Stimulated activated CD8-positive, alpha-beta memory T cell treated with anti-CD3 and anti-CD28 coated beads, Interleukin-2, amount 100 ng/mL, for 48 hours (primary cell): ENCODE measurements at regions not wholly inside any gene's neighbourhood (a gene's known extent, or its start where the extent isn't known, plus 50 kb on each side); places are given as distances from the start of the nearest gene placed in this dataset.

Experiments used
- DNase-seq, 2 donors: peaks; one replicate each; pipeline ENCODE4 v3.0.0-alpha.2; 2020; ENCODE audit warnings: low read depth in 2 of 2

DNA sequence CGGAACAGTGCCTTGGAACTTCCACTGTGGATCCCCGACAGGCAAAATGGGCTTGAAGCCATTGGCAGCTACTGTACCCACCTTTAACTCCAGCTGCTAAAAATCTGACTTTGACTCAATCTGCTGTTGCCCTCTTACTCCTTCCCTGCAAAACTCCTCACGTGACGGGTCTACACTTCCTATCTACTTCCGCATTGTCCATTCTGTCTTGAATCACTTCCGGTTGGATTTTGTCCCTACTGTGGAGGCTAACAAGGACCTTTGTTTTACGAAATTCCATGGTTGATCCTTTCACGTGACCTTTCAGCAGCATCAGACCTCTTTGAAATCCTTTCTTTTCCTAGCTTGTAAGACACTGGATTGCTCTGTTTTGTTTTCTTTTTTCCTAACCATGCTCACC, 268.4 kb downstream of the PRDM2 start:
- no peak for DNase-seq

DNA sequence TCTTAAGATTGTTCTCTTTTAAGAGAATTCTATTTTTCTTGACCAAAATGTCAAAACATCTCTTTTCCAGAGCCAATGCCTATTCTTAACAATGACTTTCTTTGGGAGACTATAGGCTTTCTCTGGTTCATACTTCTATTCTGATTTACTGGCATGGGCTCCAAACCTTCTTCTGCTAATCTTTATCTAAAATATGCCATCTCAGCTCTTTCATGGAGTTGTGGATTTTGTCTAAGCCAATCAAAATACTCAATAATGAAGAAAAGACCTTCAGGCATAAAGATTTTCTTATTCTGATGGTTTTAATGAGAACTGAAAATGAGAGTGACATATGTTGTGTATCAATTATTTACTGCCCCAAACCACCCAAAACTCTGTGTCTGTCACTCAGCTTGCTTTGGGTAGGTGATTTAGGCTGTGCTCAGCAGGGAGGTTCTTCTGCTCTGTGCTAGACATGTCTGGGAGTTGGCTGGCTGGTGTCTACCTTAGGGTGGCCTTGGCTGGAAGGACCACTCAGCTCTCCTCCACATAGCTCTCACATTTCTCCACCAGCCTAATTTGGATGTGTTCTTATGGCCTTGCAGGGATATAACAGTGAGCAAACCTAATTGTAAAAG, 270.8 kb downstream of the PRDM2 start:
- no peak for DNase-seq

DNA sequence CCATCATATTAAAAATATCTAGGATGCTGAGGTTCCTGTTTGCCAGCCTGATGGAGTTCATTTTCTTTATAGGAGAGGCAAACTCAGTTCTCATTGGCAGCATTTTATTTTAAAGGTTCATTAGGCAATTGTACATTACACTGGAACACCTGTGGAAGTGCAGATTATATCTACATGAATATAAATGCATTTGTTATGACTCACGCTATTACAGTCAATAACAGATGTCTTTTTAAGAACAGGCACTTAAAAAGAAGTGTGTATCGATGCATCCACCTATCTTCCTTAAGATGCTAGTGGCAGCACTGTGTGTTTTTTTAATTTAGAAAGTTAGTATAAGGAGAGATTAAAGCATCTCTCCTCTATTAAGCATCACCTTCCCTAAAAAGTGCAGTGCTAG, 276.5 kb downstream of the PRDM2 start:
- no peak for DNase-seq

DNA sequence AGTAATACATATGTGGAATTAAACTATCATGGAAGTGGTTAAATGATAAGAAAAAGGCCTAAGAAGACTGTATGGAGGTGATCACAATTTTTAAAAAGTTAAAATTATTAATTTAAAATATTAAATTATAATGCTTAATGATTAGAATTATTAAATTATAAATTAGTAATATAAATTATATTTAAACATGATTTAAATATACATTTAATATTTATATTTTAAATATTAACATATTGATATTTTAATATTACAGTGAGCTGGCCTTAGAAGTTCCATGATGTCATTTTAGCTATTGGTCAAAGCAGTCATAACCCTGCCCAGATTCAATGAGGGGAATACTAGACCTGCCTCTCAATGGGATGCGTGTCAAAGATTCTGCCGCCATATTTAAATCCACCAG, 281.2 kb downstream of the PRDM2 start:
- no peak for DNase-seq

DNA sequence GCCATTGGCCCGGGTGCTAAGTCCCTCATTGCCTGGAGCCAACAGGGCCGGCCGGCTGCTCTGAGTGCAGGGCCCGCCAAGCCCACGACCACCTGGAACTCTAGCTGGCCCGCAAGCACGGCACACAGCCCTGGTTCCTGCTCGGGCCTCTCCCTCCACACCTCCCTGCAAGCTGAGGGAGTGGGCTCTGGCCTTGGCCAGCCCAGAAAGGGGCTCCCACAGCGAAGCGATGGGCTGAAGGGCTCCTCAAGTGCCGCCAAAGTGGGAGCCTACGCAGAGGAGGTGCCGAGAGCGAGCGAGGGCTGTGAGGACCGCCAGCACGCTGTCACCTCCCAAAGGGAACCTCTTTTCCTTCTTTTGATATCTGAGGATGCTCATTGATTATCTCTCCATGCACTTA, 283.4 kb downstream of the PRDM2 start:
- DNase-seq, result no peak

DNA sequence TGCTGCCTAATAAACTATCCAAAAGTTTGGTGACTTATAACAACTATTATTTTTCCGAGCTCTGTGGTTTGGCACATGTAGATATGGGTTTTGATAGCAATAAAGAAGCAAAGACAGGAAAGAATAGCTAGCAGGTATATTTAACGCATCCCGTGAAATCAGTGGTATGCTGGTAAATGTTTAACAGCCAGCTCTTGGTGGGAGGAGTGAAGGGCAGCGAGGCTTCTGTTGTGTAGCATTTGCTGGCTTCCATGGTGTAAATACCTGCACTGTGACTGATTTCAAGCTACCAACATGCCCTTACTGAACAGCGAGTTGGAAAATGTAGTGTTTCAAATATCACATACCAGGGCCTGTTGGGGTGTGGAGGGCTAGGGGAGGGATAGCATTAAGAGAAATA, 291.0 kb downstream of the PRDM2 start:
- DNase-seq, result no peak

DNA sequence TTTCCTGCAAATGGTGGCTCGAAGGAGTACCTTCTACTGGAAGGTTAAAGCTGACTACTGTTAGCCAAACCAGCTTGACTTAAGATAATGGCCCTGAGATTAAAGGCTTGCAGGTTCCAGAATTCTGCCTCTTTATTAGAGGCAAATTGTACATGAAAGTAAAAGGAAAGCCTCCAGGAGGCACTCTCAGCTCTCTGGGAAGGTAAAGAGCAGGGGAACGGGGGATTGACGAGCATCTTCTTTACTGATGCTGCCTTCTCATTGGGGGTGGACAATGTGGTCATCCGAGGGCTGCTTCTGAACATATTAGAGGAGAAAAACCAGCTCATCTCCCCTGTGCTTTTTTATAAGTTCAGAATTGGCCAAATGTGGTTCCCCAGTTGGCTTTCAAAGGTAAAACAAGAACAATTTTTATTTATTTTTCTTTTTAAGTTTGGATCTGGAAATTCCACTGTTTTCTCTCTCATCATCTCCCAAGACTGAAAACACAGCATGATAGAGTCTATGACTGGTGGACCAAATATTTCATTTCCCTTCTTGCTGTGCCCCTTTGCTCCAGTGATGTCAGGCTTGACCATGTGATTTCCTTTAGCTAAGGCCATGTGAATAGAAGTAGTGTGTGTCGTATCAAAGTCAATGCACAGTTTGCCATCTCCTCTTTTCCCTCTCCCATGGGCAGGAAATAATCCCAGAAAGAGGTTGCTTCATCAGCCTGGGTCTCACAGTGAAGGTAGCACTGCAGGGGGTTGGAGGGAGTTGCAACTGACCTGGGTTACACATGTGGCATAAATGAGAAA, 292.7 kb downstream of the PRDM2 start:
- no peak for DNase-seq

DNA sequence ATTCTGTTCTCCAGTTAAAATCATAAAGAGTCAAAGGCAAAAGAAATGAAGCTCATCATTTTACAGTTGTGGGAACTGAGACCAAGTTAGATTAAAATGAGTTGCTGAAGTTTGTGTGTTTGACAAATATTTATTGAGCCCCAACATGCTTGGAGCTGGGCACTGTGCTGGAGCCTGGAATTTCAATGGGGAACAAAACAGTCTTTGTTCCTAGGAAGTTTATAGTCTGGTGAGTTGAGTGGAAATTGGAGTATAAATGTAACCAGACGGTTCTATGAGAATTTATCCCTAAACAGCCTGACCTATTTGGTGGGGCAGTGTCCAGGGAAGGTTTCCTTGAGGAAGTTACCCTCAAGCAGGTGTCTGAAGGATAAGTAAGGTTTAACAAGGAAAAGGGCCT, 294.4 kb downstream of the PRDM2 start:
- no peak for DNase-seq

DNA sequence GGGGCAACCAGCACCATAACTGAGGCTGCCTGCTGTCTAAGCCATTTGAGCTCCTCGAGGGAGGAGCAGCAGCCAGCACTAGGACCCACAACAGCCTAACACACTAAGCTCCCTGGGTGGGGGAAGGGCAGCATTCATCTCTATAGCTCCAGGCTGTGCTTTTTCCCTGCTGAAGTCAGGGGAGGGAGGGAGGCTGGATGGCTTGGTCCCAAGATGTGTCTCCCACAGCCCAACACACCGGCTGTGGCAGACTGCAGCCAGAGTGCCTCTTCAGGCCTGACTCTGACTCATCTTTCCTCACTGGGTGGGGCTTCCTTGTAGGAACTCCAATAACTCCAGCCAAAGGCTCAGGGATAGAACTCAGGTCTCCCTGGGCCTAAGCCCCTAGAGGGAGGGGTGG, 296.3 kb downstream of the PRDM2 start:
- no peak for DNase-seq

DNA sequence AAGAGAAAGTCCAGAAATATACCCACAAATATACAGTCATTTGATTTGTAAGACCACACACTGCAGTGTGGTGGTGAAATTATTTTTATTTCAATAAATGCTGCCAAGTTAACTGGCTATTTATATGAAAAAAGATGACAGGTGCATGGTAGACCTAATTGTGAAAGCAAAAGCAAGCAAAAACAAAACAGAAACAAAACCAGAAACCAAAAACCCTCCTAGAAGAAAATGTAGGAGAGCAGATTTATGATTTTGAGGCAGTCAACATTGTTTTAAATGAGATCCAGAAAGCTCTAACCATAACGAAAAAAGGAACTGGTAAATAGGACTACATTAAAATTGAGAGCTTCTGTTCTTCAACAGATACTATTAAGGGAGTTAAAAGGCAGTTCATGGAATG, 303.6 kb downstream of the PRDM2 start:
- no peak for DNase-seq

DNA sequence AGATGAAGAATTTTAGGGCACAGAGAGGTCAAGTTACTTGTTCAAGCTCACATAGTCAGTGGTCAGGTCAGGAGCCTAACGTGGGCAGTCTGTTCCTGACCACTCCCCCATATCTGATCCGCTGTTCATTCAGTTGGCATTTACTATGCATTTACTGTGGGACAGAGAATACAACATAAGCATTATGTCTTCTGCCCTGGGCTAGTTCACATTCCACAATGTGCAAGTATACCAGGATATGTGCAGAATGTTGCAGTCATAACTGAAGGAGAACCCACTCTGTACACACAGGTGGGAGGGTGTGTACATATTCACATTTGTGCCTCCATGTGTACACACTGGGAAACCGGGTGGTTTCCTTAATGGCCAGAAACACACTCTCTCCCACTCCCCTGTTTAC, 309.6 kb downstream of the PRDM2 start:
- no peak for DNase-seq

DNA sequence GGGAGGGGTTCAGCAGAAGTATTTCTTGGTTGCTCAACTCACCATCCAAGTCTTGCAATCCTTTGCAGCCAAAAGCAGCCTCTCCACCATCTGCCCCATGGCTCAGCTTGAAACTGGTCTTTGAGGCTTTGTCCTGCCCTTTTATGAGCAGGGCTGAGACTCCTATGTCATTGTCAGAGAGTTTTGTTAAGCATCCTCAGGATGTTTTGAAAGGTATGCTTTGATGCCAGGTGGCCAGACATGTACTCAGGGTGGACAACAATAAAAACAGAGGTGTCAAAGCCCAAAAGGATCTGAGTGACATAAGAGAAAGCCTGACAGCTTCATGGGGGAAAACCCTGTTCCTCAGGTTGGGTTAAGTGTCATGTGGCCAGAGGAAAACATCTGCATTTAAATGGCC, 310.5 kb downstream of the PRDM2 start:
- no peak for DNase-seq

DNA sequence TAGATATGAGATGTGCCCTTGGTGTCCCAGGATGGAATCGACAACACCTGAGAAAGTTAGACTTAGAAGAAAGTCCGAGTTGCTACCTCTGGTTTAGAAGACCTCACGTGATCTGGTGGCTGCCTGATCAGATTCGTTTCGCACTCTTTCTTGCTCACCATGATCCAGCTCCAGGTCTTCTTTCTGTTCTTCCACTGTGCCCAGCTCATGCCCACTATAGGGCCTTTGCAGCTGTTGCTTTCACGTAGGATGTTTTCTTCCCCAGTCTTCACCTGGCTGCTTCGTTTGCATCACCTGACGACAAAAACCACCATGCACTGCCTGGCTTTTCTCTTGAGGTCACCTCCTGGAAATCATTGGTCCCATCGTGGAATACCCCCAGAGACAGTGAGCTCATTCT, 311.1 kb downstream of the PRDM2 start:
- no peak for DNase-seq

DNA sequence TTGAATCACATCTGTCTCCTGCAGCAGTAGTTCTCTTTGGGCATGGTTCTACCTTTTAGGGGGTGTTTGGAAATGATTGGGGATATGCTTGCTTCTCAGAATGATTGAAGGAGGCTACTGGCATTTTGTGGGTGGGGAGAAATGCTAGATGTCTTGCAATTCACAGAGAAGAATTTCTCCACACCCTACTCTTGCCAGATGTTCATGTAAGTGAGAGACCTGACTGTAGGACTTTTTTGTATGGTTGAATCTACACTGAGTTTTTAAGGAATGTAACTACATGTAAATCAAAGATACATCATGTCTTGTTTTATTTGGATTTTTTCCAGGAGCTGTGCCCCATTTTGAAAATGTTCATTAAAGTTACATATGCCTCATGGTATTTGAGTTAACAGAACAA, 311.9 kb downstream of the PRDM2 start:
- DNase-seq, result no peak

DNA sequence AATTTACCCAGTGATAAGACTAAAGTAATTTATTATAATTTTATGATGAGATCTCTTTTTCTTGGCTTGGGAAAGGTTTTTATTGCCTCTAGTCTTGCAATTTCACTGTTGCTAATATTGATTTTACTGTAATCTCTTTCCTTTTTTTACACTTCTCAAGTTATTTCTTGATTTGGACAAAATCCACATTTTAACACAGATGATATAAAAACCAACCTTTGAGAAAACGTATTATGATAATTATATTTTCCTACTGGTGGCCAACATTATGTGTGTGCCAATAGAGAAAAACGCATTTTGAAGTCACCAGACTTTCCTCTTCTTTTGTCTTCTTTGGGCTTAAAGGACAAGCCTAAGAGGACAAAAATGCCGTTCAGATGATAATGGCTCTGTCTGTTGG, 314.9 kb downstream of the PRDM2 start:
- DNase-seq, result no peak

DNA sequence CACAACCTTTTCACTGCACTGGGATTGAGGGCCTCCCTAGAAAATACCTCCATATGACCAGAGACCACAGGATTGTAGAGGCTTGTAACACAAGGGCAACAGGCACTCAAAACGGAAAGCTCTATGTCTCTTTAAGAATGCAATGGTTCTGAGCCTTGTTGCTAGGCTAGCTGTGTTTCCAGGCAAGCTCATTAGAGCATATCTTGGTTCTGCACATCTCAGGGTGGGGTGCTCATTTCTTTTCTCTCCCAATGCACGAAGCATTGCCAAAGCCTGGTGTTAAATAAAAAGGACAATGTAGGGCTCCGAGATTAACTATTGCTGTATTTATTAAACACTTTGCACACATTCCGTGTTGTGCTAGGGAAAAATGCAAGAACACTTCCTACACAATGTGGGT, 315.9 kb downstream of the PRDM2 start:
- DNase-seq, result no peak

DNA sequence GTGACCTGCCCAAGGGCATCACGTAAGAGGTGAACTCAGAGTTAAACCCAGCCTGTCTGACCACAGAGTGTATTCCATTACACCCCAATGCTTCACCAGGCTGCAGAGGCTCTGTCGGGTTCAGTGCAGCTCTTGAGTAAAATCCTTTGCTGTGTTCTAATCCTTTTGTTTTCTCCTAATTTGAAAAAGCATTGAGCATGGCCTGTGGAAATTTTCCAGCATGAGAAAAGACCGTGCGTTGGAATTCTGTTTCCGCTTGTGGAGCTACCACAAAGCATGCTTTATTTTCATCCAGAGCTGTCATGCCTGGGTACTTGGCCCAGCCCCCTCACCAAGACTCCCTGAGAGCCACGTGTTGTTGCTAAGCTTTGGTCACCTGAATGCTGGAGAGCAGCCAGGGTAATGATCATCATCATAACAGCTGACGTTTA, 317.6 kb downstream of the PRDM2 start:
- DNase-seq, result no peak

DNA sequence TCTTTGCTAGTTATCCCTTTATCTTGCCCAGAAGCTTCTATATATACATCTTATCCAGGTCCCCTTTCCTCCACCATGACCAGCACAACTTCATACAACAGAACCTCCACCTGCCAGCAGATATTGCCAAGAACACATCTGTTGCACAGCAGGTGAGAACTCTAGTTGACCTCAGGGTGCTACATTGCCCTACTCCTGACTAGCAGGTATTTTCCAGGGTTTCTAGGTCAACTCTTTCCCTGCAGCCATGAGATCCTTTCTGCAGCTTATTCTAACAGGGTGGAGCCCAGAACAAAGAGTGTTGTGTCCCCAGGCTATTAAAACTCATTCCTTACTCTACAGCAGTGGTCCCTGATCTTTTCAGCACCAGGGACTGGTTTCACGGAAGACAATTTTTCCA, 319.5 kb downstream of the PRDM2 start:
- DNase-seq, result no peak

DNA sequence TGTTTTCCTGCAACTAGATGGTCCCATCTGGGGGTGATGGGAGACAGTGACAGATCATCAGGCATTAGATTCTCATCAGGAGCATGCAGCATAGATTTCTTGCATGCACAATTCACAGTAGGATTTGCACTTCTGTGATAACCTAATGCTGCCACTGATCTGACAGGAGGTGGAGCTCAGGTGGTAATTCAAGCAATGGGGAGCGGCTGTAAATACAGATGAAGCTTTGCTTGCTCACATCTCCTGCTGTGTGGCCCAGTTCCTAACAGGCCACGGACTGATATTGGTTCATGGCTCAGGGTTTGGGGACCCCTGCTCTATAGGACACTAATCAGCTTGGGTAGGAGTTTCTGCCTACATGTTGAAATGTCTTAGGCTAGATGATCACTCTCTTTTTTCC, 320.0 kb downstream of the PRDM2 start:
- DNase-seq, result no peak

DNA sequence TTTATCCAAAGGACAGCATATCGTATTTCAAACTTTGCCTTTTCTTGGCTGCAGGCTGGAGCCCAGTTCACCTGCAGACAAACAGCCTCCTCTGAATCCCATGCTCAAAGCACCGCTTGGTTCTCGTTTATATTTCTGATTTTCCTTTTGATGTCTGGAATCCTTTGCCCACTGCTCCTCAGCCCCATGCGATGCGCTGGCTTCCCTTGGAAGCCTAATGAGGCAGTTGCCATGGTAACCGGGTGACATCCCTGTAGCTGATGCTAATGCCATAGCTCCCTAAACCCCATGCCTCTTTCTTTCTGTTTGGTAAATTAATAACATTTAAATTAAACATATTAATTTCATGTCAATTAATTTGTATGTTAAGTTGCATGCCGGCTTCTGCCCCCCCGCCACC, 327.1 kb downstream of the PRDM2 start:
- no peak for DNase-seq

DNA sequence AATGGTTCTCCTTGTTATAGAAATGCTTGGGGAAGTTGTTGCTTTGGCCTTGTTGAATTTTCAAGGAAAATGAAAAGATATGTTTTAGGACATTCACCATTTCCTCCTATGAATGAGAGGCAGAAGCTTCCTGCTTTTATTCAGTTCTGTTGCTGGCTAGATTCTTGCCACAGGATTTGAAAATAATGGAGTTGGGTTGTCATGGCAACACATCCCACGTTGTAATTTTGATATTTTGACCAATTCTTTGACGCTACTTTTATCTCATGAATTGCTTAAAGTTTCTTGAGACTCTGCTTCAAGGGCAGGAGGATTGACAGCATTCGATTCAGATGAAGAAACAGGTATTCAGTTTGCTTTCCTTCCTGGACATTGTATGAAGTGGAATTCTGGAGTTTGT, 331.5 kb downstream of the PRDM2 start:
- DNase-seq, result no peak

DNA sequence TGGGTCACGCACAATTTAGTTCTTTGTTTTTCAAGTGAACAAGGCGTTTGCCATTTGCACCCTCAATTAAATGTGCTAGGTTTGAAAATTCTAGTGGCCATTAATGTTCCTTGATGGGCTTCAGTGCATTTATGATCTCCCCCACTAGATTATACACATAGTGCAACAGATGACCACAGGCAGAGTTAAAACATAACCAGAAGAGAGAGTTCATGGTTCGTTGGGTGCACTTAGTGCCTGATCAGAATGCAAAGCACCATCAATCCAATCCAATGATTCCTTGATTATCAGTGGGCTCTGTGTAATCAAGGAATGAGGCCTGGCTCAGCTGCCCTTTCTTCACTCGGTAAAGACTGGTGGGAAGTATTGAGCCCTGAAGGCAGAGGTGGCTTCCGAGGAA, 334.5 kb downstream of the PRDM2 start:
- DNase-seq, result no peak

DNA sequence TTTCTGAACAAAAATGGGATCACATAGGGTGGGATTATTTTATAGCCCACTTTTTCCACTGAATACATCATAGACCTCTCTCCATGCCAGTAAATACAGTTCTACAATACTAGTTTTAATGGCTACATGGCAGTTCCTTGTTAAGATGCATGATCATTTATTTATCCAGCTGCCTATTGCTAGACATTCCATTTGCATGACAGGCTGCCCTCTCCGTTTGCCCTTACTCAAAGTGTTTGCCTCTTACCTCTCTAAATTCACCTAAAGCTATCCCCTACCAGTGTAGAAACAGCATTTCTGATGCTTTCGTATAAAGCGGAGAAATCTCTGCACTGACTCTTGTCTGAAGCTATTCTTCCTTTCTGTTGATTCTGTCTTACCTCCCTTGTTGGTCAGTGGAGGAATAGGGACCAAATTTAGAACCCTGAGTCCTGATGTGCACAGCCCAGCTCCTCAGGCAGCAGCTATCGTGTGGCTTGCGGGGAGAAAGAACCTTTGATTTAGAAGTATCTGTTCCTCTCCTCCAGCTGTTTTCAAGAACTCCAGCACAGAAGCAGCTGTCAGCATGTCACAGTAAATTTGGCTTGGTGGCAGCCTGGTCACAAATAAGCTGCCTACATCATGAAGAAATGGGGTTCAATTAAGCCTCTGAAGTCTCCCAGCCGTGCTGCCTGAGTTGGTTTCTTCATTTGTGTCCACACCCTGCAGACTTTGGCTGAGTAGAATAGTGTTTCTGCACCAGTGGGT, 337.3 kb downstream of the PRDM2 start:
- DNase-seq, result no peak
